ENCODE measurements at regions not wholly inside any gene's neighbourhood (a gene's known extent, or its start where the extent isn't known, plus 50 kb on each side); places are given as distances from the start of the nearest gene placed in this dataset.

DNA sequence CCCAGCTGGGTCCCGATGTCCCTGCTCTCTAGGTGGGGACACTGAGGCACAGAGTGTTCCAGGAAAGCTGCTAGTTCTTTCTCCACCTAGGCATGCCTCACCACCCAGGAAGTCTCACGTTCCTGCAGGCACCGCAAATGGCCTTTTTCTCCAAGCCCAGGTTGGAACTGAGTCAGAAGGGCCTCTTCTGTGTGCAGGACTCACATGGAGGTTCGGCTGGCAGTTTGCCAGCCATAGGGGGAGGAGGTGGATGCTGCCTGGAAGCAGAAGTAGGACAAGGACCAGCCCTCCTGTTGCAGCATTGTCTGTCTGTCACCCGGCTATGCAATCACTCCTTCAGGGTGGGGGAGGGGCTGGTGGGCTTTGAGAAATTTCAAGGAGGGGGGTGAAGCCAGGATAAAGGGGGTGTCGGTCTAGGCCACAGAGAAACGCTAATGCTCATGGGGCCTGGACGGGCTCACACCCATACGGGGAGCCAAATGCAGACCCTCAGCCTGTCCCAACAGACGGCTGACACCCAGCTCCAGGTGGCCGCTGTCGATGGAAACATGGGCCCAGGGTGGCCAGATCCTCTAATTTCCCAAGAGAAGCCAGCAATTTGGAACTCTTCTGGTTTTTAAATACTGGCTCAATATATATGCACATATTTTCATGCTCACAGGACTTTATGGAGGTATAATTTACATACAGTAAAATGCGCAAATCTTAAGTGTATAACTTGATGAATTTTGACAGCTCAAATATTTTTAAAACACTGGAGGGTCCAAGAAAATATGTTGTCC is 120.5 kb downstream of the PHETA1 start:
- TF ChIP-seq, protein P1, sequence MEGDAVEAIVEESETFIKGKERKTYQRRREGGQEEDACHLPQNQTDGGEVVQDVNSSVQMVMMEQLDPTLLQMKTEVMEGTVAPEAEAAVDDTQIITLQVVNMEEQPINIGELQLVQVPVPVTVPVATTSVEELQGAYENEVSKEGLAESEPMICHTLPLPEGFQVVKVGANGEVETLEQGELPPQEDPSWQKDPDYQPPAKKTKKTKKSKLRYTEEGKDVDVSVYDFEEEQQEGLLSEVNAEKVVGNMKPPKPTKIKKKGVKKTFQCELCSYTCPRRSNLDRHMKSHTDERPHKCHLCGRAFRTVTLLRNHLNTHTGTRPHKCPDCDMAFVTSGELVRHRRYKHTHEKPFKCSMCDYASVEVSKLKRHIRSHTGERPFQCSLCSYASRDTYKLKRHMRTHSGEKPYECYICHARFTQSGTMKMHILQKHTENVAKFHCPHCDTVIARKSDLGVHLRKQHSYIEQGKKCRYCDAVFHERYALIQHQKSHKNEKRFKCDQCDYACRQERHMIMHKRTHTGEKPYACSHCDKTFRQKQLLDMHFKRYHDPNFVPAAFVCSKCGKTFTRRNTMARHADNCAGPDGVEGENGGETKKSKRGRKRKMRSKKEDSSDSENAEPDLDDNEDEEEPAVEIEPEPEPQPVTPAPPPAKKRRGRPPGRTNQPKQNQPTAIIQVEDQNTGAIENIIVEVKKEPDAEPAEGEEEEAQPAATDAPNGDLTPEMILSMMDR (IDR thresholded peaks at IDR 0.05; ENCODE audit: insufficient read depth, low read length) = no peak
- peak; percentile 80 for TF ChIP-seq POLR2AphosphoS5 (IDR thresholded peaks at IDR 0.05; ENCODE audit: low read depth)
- TF ChIP-seq, protein P2, sequence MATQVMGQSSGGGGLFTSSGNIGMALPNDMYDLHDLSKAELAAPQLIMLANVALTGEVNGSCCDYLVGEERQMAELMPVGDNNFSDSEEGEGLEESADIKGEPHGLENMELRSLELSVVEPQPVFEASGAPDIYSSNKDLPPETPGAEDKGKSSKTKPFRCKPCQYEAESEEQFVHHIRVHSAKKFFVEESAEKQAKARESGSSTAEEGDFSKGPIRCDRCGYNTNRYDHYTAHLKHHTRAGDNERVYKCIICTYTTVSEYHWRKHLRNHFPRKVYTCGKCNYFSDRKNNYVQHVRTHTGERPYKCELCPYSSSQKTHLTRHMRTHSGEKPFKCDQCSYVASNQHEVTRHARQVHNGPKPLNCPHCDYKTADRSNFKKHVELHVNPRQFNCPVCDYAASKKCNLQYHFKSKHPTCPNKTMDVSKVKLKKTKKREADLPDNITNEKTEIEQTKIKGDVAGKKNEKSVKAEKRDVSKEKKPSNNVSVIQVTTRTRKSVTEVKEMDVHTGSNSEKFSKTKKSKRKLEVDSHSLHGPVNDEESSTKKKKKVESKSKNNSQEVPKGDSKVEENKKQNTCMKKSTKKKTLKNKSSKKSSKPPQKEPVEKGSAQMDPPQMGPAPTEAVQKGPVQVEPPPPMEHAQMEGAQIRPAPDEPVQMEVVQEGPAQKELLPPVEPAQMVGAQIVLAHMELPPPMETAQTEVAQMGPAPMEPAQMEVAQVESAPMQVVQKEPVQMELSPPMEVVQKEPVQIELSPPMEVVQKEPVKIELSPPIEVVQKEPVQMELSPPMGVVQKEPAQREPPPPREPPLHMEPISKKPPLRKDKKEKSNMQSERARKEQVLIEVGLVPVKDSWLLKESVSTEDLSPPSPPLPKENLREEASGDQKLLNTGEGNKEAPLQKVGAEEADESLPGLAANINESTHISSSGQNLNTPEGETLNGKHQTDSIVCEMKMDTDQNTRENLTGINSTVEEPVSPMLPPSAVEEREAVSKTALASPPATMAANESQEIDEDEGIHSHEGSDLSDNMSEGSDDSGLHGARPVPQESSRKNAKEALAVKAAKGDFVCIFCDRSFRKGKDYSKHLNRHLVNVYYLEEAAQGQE (IDR thresholded peaks at IDR 0.05; ENCODE audit: insufficient replicate concordance, low read depth) = no peak
- TF ChIP-seq GABPA (IDR thresholded peaks at IDR 0.05; ENCODE audit: low read depth) = no peak

Measured in HL-60 (cell line).